Common myeloid progenitor, CD34-positive (primary cell): ENCODE measurements at regions not wholly inside any gene's neighbourhood (a gene's known extent, or its start where the extent isn't known, plus 50 kb on each side); places are given as distances from the start of the nearest gene placed in this dataset.
A peak's percentile ranks its signal among the peaks of the same experiment; 100 is the strongest.

Source experiments
- CTCF ChIA-PET: fragments of 350-600 bp; sonication (Branson Sonifier 250); formaldehyde crosslinking; loops from one replicate; lab custom pipeline; 2021; ENCODE audit warnings: antibody characterized with exemption; lab: Charles Lee
- POLR2A ChIA-PET: fragments of 350-600 bp; sonication (Branson Sonifier 250); formaldehyde crosslinking; loops from one replicate; lab custom pipeline; 2021; ENCODE audit warnings: antibody characterized with exemption; lab: Charles Lee
- DNase-seq, 3 donors: peaks; one replicate each; pipeline versions ENCODE4 v3.0.0 to v3.0.0-alpha.2; 2013
- H3K27ac ChIP-seq, 2 experiments: 1 replicate in 1 of 2; 2 replicates in 1 of 2; pipeline ENCODE4 v1.7.0; 2013; ENCODE audit warnings: inconsistent platforms in 2 of 2, low read length in 2 of 2, mild to moderate bottlenecking in 2 of 2, low read depth in 1 of 2, moderate library complexity in 1 of 2; ENCODE audit not compliant: severe bottlenecking in 2 of 2, insufficient read depth in 1 of 2, poor library complexity in 1 of 2
- H3K27me3 ChIP-seq, 5 experiments: replicated peaks in 2 of 5; 1 replicate in 3 of 5; 2 replicates in 2 of 5; pipeline versions ENCODE4 v1.6.1 to v1.7.0; 2013; ENCODE audit warnings: low read length in 4 of 5, mild to moderate bottlenecking in 2 of 5, moderate library complexity in 2 of 5, inconsistent platforms in 1 of 5; ENCODE audit not compliant: insufficient read depth in 5 of 5, control insufficient read depth in 4 of 5
- H3K36me3 ChIP-seq, 4 experiments: 1 replicate in 2 of 4; 2 replicates in 2 of 4; pipeline versions ENCODE4 v1.6.1 to v1.7.0; 2013; ENCODE audit warnings: low read length in 3 of 4, control low read depth in 1 of 4, mild to moderate bottlenecking in 1 of 4; ENCODE audit not compliant: control insufficient read depth in 4 of 4, insufficient read depth in 4 of 4
- H3K4me1 ChIP-seq, 4 experiments: 1 replicate in 3 of 4; 2 replicates in 1 of 4; pipeline versions ENCODE4 v1.6.1 to v1.7.1; 2013; ENCODE audit warnings: low read length in 3 of 4, mild to moderate bottlenecking in 3 of 4, control low read depth in 1 of 4, inconsistent platforms in 1 of 4, moderate library complexity in 1 of 4; ENCODE audit not compliant: control insufficient read depth in 4 of 4, insufficient read depth in 4 of 4; ENCODE audit errors: control extremely low read depth in 1 of 4
- H3K4me3 ChIP-seq, 7 experiments: 1 replicate in 4 of 7; 2 replicates in 3 of 7; pipeline versions ENCODE4 v1.5.1 to v1.7.0; 2013; ENCODE audit warnings: mild to moderate bottlenecking in 7 of 7, low read length in 6 of 7, moderate library complexity in 6 of 7, inconsistent platforms in 2 of 7, low read depth in 2 of 7, control low read depth in 1 of 7; ENCODE audit not compliant: insufficient read depth in 4 of 7, control insufficient read depth in 1 of 7; ENCODE audit errors: extremely low read depth in 1 of 7
- H3K9me3 ChIP-seq, 5 experiments: 1 replicate in 4 of 5; 2 replicates in 1 of 5; pipeline versions ENCODE4 v1.6.1 to v1.7.1; 2013; ENCODE audit warnings: low read length in 4 of 5, mild to moderate bottlenecking in 2 of 5, inconsistent platforms in 1 of 5, low read depth in 1 of 5, moderate library complexity in 1 of 5; ENCODE audit not compliant: control insufficient read depth in 4 of 5, insufficient read depth in 2 of 5; ENCODE audit errors: control extremely low read depth in 1 of 5
- WGBS: methylation state at CpG from one replicate; pipeline ENCODE4 v1.1.5; 2013; ENCODE audit not compliant: insufficient coverage; 5-methylcytosine and 5-hydroxymethylcytosine counted together

GRCh38 chr4:101555341-101555880 is 208.1 kb upstream of the PPP3CA start:
- no peak overlapping the region for H3K27ac ChIP-seq
- H3K4me1 ChIP-seq: no peaks in the 10 kb centered on the region
- peaks cover 0 to 17% (median 9%) of the 10 kb centered on the region in 5 experiments for H3K9me3 ChIP-seq
- H3K27me3 ChIP-seq: no peaks in the 10 kb centered on the region
- WGBS: 100% methylated on average over 2 of the region's 4 CpGs
- no peak overlapping the region for H3K4me3 ChIP-seq
- no peaks in the 10 kb centered on the region for H3K36me3 ChIP-seq
- ChIA-PET CTCF (no interaction called here), POLR2A (no interaction called here)
- no peak for DNase-seq

- DNase-seq: peak in 2 of 3 donors; percentile 17 to 18
- no peak overlapping the region for H3K4me3 ChIP-seq
- H3K4me1 ChIP-seq: no peaks in the 10 kb centered on the region
- peaks cover 0 to 2% (median 0%) of the 10 kb centered on the region in 5 experiments for H3K9me3 ChIP-seq
- POLR2A ChIA-PET: no interaction called here
- CTCF ChIA-PET: no interaction called here
- H3K27me3 ChIP-seq: no peaks in the 10 kb centered on the region
- no CpG with 5 or more reads among the region's 2 CpGs for whole genome bisulfite sequencing
- H3K27ac ChIP-seq: no peak overlapping the region
- H3K36me3 ChIP-seq: no peaks in the 10 kb centered on the region
Measured at GRCh38 chr4:101540336-101540735, 193.0 kb upstream of the PPP3CA start.

GRCh38 chr4:101528526-101528925 is 181.2 kb upstream of the PPP3CA start:
- POLR2A ChIA-PET: no interaction called here
- no peak overlapping the region for H3K4me3 ChIP-seq
- no peak overlapping the region for H3K27ac ChIP-seq
- no peaks in the 10 kb centered on the region for H3K36me3 ChIP-seq
- H3K9me3 ChIP-seq: peaks cover 0 to 3% (median 0%) of the 10 kb centered on the region in 5 experiments
- CTCF ChIA-PET: no interaction called here
- WGBS: 100% methylated on average over 1 of the region's 1 CpG
- DNase-seq: no peak
- no peaks in the 10 kb centered on the region for H3K27me3 ChIP-seq
- no peaks in the 10 kb centered on the region for H3K4me1 ChIP-seq

GRCh38 chr4:101527188-101527587 is 179.9 kb upstream of the PPP3CA start:
- Histone ChIP-seq H3K4me1 (no peaks in the 10 kb centered on the region), H3K36me3 (no peaks in the 10 kb centered on the region), H3K27me3 (no peaks in the 10 kb centered on the region), H3K4me3 (no peak overlapping the region), H3K9me3 (peaks cover 0 to 3% (median 0%) of the 10 kb centered on the region in 5 experiments), H3K27ac (no peak overlapping the region)
- CTCF ChIA-PET: interaction anchor here (0.6 to 1.3 kb wide), 2 partner anchors 42 to 50 kb away, joined by 3 read pairs; no protein-coding TSS in a partner anchor
- peak in 1 of 3 donors; percentile 1 for DNase-seq
- POLR2A ChIA-PET: no interaction called here
- WGBS: 80% methylated on average over 2 of the region's 2 CpGs

- Histone ChIP-seq H3K27ac (no peak overlapping the region), H3K27me3 (no peaks in the 10 kb centered on the region), H3K4me1 (no peaks in the 10 kb centered on the region), H3K9me3 (peaks cover 0 to 1% (median 0%) of the 10 kb centered on the region in 5 experiments), H3K36me3 (no peaks in the 10 kb centered on the region), H3K4me3 (no peak overlapping the region)
- ChIA-PET POLR2A (no interaction called here), CTCF (no interaction called here)
- no peak for DNase-seq
Measured at GRCh38 chr4:101515566-101515965, 168.2 kb upstream of the PPP3CA start.

- Histone ChIP-seq H3K4me1 (no peaks in the 10 kb centered on the region), H3K4me3 (no peak overlapping the region), H3K27ac (no peak overlapping the region), H3K27me3 (no peaks in the 10 kb centered on the region), H3K9me3 (peaks cover 0 to 1% (median 0%) of the 10 kb centered on the region in 5 experiments), H3K36me3 (no peaks in the 10 kb centered on the region)
- CTCF ChIA-PET: no interaction called here
- POLR2A ChIA-PET: no interaction called here
- no peak for DNase-seq
- WGBS: 100% methylated on average over 2 of the region's 2 CpGs
Measured at GRCh38 chr4:101515099-101515498, 167.8 kb upstream of the PPP3CA start.

- no peak overlapping the region for H3K27ac ChIP-seq
- POLR2A ChIA-PET: no interaction called here
- DNase-seq: no peak
- H3K4me3 ChIP-seq: no peak overlapping the region
- H3K9me3 ChIP-seq: peaks cover 0 to 1% (median 0%) of the 10 kb centered on the region in 5 experiments
- 94% methylated on average over 2 of the region's 2 CpGs for WGBS
- no peaks in the 10 kb centered on the region for H3K4me1 ChIP-seq
- H3K36me3 ChIP-seq: no peaks in the 10 kb centered on the region
- CTCF ChIA-PET: no interaction called here
- H3K27me3 ChIP-seq: no peaks in the 10 kb centered on the region
Measured at GRCh38 chr4:101512416-101512815, 165.1 kb upstream of the PPP3CA start.
